NCI-H1417 treated with DMSO at 0.1 percent for 48 hours (cell line): ENCODE measurements at regions not wholly inside any gene's neighbourhood (a gene's known extent, or its start where the extent isn't known, plus 50 kb on each side); places are given as distances from the start of the nearest gene placed in this dataset.

Source experiments
- DNase-seq: peaks from one replicate; lab custom pipeline; 2025; lab: John Stamatoyannopoulos, UW

DNA sequence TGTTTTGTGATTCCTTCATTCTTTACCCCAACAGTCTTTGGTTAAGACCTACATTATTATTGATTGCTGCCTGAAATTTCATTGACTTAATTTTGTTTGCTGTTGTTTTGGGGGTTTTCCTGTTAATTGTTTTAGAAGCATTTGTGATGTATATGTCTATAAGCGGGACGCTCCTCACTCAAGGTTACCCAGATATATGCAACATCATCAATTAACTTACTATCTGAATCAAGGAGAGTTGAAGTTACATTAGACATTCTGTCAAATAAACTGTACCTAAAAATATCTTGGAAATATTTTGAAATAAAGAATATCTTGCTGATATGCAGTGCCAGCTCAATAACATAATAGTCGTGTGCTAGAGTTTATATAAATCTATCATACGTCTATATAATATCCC is 125.9 kb upstream of the CDH18 start:
- DNase-seq, result no peak

DNA sequence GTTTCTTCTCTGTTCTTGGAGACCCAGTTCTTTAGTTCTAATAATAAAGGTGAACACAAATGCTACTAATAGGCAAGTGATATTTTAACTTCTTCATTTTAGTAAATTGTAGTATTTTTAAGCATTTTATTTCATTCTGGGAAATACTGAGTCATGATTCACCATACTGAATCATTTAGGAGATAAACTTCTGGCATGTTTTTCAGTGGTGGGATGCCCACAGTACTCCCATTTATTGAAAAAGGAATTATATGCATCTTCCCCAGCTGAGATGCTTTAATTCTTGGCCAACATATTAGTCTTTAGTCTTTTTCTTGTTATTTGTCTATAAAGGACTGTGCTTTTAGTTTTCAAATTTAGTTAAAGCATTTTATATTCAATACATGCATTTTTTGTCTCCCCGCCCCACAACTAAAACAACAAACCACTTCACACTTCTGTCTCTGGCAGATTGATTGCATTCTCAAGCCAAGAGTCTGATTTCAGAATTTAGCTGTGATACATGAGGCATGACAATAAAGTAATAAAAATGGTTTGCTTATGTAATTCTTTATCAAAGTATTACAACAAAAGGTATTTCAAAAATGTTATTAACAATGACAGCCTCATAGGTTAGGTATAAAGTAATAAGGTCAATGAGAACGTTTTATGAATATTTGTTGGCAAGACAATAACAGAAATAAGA is 125.2 kb upstream of the CDH18 start:
- DNase-seq, result peak; percentile 47

DNA sequence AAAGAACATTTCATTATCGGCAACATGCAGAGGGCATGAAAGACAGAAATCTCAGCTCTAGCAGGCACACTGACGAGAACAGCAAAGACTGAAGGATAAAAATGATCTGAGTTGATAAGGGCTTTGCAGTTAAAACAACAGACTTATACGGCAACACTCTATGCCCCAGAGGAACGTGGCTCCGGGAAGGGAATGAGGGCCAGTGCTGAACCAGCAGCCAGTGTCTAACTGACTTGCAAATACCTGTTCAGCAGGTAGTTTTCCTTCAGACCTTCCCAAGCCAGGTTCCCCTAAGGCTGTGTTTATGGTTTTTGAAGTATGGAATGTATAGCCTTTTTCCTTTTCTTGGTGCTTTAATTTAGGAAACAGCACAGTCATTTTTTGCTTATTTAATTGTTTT is 121.3 kb upstream of the CDH18 start:
- no peak for DNase-seq

DNA sequence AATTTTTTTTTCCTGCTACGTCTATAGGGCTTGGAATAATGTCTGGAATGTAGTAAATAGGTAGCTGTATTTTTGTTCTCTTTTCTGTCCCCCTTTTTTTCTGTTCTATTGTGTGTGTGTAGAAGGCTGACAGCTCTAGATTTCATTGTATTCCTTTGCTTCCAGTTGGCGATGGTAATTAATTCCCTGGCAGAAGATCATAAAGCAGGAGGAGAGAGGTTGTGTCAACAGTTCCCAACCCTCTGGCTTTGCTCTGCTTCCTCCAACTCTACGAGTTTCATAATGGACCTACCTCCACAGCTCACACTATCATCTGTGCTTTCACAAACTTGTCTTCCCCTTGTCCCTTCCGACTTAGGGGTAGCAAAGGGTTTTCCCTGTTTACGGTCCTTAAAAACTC is 117.9 kb upstream of the CDH18 start:
- DNase-seq, result peak; percentile 7

DNA sequence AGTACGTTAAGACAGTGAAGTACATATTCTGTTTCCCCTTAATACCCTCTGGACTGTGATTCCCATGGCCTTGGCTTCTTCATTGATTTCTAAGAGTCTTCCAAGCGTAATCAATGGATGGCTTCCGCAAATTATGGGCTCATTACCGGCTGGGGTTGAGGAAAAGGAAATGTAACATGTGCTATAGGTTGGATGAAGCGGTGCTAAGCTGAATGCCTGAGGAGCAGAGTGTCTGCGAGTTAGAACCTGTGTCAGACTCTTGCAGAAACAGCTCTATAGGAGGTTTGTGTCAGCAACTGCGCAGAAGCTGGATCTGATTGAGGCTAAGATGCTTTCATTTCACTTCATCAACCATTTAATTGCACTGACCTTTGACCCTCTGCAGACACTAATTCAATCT is 114.3 kb upstream of the CDH18 start:
- DNase-seq, result no peak

DNA sequence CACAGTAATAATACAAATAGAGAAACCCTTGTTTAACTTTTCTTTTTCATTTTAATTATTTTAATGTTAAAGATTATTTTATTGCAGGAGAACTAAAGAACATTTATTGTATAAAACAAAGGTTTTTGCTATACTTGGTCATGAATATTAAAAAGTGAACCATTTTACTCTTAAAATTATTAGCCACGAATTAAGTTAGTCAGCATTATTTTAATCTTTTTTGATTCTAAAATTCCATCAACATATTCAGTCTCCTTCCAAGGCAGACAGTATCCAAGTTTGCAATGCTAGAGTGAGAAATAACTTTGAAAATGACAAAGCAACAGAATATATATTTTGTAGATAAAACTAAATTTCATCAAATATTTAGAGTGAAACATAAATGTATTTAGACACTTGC is 110.7 kb upstream of the CDH18 start:
- DNase-seq, result no peak

DNA sequence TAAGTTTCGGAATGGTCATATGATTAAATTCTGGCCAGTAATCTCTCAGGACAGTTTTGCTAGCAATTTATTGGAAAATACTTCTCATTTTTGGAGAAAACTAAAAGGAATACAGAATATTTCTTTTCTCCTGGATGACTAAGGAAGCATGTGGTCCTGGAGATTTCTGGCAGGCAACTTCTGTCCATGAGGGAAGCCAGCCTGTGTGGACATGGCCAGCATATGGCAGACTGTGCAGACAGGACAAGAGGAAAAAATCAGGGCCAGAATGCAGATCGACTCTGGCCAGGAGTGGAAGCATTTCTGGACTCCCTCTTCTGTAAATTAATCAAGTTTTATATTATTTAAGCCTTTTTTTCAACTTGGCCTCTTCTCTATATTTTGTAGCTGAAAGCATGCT is 100.4 kb upstream of the CDH18 start:
- DNase-seq, result no peak

DNA sequence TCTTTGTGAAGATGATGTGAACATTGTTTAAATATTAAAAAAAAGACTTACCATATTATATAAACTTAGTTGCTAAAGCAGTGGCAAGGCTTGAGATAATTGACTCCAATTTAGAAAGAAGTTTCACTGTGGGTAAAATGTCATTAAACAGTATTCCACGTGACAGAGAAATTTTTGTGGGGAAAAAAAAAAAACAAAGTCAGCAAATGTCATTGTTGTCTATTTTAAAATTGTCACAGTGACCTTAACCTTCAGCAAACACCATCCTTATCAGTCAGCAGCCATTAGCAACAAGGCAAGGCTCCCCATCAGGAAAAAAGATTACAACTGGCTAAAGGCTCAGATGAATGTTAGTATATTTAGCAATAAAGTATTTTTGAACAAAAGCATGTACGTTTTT is 99.3 kb upstream of the CDH18 start:
- no peak for DNase-seq

DNA sequence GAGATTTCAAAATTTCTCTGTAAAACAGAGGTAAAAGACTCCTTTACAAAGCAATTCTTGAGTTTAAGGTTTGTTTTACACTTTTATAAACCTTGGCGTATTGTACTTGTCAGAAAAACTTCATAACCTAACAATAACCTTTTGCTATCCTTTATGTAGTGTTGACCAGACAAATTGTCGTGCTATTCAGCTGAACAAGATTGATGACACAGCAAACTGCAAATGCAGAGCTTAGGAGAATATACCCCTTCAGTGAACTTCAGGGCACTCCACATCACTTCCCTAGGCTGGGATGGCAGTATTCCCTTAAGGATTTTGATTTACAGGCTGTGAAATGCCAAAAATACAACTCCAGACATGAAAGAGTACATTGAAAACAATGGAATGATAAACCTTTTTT is 89.2 kb upstream of the CDH18 start:
- DNase-seq, result no peak

DNA sequence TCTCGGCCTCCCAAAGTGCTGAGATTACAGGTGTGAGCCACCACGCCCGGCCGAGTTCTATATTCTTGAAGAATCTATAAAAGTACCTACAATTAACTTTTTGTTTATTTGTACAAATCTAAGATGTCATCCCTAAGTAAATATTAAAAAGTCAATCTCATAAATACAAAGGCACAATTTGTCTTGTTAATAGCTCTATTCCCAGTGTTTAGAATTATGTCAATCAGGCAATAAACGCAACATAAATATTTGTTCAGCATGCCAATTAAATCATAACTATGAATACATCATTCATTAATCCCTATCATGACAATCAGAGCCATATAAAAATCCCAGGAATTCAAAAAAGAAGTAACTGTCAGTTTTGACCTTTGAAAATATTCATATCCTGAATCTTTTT is 68.9 kb upstream of the CDH18 start:
- DNase-seq, result no peak

DNA sequence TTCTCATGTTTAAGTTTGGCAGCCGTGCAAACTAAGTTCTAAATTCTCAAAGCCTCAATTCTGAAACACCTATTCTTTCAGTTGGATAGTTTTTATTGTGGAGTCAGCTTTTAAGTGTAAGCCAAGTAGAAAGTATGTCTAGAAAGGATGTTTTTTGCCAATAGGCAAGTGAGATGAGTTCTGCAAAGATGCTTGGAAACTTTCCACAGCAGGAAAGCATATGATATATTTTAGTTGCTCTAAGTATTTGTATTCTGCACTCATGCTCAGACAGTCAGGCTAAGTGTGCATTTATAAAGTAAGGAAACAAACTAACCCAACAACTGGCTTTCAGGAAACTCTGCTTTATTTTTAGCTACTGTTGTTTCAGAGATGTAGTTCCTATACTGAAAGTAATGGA is 67.3 kb upstream of the CDH18 start:
- DNase-seq, result no peak

DNA sequence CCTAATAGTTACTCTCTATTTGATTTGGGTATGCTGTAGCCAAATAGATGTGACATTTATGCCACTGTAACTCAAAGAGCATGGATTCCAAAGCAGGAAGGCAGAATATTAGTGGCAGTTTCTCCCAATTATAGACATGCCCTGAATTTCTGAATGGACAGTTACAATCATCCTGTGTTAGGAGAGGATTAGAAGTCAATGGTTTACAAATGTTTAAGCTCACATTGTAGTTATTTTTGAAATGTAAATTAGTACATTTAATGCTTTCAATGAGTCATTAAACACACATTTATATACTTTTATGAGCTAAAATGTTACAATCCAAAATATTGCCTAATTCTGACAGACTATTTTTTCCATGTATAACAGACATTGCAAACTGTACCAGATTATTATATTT is 62.3 kb upstream of the CDH18 start:
- no peak for DNase-seq

DNA sequence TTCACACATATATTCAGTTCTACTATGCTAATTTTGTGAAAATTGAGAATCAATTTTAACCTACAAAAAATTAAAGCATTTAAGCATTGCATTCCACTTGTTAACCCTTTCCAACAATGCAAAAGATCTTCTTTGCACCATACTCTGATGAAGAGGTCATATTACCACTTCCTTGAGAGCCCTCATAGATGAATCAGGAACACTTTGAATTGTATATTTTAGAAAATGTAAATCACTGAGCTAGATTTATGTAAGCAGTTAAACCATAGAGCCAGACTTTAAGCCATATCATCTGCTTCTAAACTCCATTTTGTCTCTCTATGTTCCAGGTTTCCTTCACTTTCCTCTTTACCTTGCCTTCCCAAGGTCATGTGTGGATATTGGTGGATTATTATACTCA is 56.5 kb upstream of the CDH18 start:
- no peak for DNase-seq

DNA sequence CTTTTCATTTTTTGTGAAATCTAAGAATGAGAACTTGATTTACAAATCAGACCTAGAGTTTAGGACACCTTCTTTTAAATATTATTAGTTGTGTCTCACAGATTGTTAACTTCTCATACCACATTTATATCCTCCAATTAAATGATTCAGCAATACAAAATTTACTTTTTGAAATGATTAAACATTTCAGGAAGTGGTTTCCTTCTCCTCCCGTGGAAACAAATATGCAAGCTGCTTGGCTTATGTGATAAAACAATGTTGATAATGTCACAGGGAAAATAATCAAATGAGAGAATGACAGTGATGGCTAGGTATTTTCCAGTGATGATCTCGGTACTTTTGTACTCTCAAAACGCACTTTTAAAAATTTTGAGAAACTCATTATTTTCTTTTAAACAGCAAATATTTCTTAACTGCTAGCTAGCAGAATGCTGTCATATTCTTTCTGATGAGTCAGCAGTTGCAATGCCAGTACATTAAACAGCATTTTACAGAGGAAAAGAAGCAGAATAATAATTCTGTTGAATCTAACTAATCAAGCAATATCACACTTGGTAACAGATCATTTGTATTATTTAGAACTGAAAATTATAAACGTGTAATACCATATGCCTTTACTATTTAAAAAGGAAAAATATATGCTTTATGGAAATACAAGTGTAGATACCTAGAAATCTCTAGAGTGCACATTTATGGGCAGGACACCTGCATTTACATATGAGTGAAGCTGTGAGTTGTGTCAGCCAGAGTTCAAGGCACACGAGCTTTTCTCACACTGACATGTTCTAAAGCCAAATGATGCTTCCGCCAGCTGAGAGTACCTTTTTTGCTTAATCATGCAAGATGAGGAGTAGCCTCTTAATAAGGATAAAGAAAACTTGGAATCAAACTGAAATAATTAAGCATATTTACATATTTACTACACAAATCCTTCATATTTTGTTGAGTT is 53.6 kb upstream of the CDH18 start:
- no peak for DNase-seq

DNA sequence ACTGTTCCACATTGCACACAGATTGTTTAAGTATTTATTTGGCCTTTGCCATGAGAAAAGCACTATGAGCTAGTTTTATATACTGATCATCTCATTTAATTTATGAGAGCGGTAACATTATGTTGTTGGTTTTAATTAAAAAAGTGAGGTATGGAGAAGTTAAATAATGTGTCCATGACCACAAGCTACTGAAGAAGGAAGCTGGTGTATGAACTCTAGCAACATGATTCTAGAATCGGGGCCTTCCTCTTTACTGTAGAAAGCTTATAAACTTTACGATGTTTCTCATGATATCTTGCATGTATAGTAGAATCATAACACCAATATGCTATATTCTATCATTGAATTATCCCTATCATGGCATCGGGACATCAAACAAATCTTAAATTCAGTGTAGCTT is 52.9 kb upstream of the CDH18 start:
- no peak for DNase-seq
